AG08396 (cell line): ENCODE measurements at regions not wholly inside any gene's neighbourhood (a gene's known extent, or its start where the extent isn't known, plus 50 kb on each side); places are given as distances from the start of the nearest gene placed in this dataset.
"Not testable (repeated sequence)": the region's sequence is repeated elsewhere in the genome, so short reads cannot be mapped to it uniquely, and the experiment has no call there.

Experiments
- DNase-seq: peaks from one replicate; pipeline ENCODE4 v3.0.0; 2012; ENCODE audit warnings: low spot score, mixed read lengths

- no peak for DNase-seq
Observed at GRCh38 chr6:165845493-165845892, 182.5 kb upstream of the PDE10A start.

- no peak for DNase-seq
Observed at GRCh38 chr6:165844801-165845364, 181.8 kb upstream of the PDE10A start.

- no peak for DNase-seq
Observed at GRCh38 chr6:165844232-165844631, 181.2 kb upstream of the PDE10A start.

GRCh38 chr6:165843568-165844113, 180.6 kb upstream of the PDE10A start:
- DNase-seq = no peak

- DNase-seq = no peak
Observed at GRCh38 chr6:165843121-165843520, 180.1 kb upstream of the PDE10A start.

GRCh38 chr6:165842281-165842936, 179.4 kb upstream of the PDE10A start:
- DNase-seq = no peak

GRCh38 chr6:165841153-165841558, 178.1 kb upstream of the PDE10A start:
- no peak for DNase-seq

- no peak for DNase-seq
Observed at GRCh38 chr6:165837948-165838745, 175.1 kb upstream of the PDE10A start.

- DNase-seq = not testable (repeated sequence)
Observed at GRCh38 chr6:165836648-165837047, 173.6 kb upstream of the PDE10A start.

- no peak for DNase-seq
Observed at GRCh38 chr6:165835410-165835851, 172.4 kb upstream of the PDE10A start.

GRCh38 chr6:165834613-165835259, 171.7 kb upstream of the PDE10A start:
- DNase-seq = no peak

GRCh38 chr6:165833355-165833754, 170.3 kb upstream of the PDE10A start:
- DNase-seq = no peak

- DNase-seq = no peak
Observed at GRCh38 chr6:165831812-165832510, 168.9 kb upstream of the PDE10A start.

GRCh38 chr6:165830761-165831160, 167.7 kb upstream of the PDE10A start:
- no peak for DNase-seq

GRCh38 chr6:165829376-165829775, 166.3 kb upstream of the PDE10A start:
- DNase-seq = no peak

GRCh38 chr6:165827190-165827518, 164.1 kb upstream of the PDE10A start:
- DNase-seq = no peak

- no peak for DNase-seq
Observed at GRCh38 chr6:165826487-165827189, 163.6 kb upstream of the PDE10A start.

- DNase-seq = no peak
Observed at GRCh38 chr6:165825256-165825815, 162.3 kb upstream of the PDE10A start.

- DNase-seq = no peak
Observed at GRCh38 chr6:165823609-165824326, 160.7 kb upstream of the PDE10A start.

GRCh38 chr6:165822501-165822900, 159.5 kb upstream of the PDE10A start:
- DNase-seq = no peak
